Neural progenitor cell (in vitro differentiated cells): ENCODE measurements at regions not wholly inside any gene's neighbourhood (a gene's known extent, or its start where the extent isn't known, plus 50 kb on each side); places are given as distances from the start of the nearest gene placed in this dataset.

Source experiments
- CTCF ChIP-seq: fragments of 200-600 bp; sonication (generic); IDR thresholded peaks from 2 replicates; pipeline ENCODE4 v1.5.1; 2017; ENCODE audit warnings: antibody characterized with exemption, mild to moderate bottlenecking
- EZH2 ChIP-seq: fragments of 200-600 bp; sonication (generic); IDR thresholded peaks from 2 replicates; pipeline ENCODE4 v1.6.1; 2017; ENCODE audit warnings: antibody characterized with exemption, mild to moderate bottlenecking, moderate library complexity

- TF ChIP-seq CTCF (no peak), EZH2 (no peak)
Measured at GRCh38 chr4:111391829-111392228, 753.4 kb upstream of the FAM241A start.
